GM19397 (cell line): ENCODE measurements at regions not wholly inside any gene's neighbourhood (a gene's known extent, or its start where the extent isn't known, plus 50 kb on each side); places are given as distances from the start of the nearest gene placed in this dataset.
"Not testable (repeated sequence)": the region's sequence is repeated elsewhere in the genome, so short reads cannot be mapped to it uniquely, and the experiment has no call there.

Source experiments
- ATAC-seq: cut with Tn5 transposase; IDR thresholded peaks from one replicate; pipeline ENCODE4 v1.9.1; 2021; ENCODE audit warnings: mild to moderate bottlenecking, moderate library complexity; ENCODE audit not compliant: unreplicated experiment

GRCh38 chr18:60067426-60068210 is 167.8 kb downstream of the PMAIP1 start:
- ATAC-seq: no peak

- no peak for ATAC-seq
Measured at GRCh38 chr18:60066219-60066975, 166.6 kb downstream of the PMAIP1 start.

GRCh38 chr18:60064271-60064670 is 164.5 kb downstream of the PMAIP1 start:
- ATAC-seq: no peak

GRCh38 chr18:60062831-60063230 is 163.0 kb downstream of the PMAIP1 start:
- ATAC-seq: not testable (repeated sequence)

GRCh38 chr18:60062396-60062795 is 162.6 kb downstream of the PMAIP1 start:
- ATAC-seq: no peak

- no peak for ATAC-seq
Measured at GRCh38 chr18:60060578-60060977, 160.8 kb downstream of the PMAIP1 start.

GRCh38 chr18:60060026-60060425 is 160.2 kb downstream of the PMAIP1 start:
- no peak for ATAC-seq

- ATAC-seq: no peak
Measured at GRCh38 chr18:60059216-60059615, 159.4 kb downstream of the PMAIP1 start.

GRCh38 chr18:60053747-60054304 is 154.0 kb downstream of the PMAIP1 start:
- no peak for ATAC-seq

GRCh38 chr18:60050821-60051220 is 151.0 kb downstream of the PMAIP1 start:
- ATAC-seq: no peak

- no peak for ATAC-seq
Measured at GRCh38 chr18:60049172-60049571, 149.4 kb downstream of the PMAIP1 start.

- ATAC-seq: no peak
Measured at GRCh38 chr18:60047556-60047955, 147.8 kb downstream of the PMAIP1 start.

- ATAC-seq: no peak
Measured at GRCh38 chr18:60044290-60045006, 144.7 kb downstream of the PMAIP1 start.

- ATAC-seq: no peak
Measured at GRCh38 chr18:60040971-60041370, 141.2 kb downstream of the PMAIP1 start.

GRCh38 chr18:60038731-60039130 is 138.9 kb downstream of the PMAIP1 start:
- no peak for ATAC-seq

- no peak for ATAC-seq
Measured at GRCh38 chr18:60027397-60027796, 127.6 kb downstream of the PMAIP1 start.

- no peak for ATAC-seq
Measured at GRCh38 chr18:60024857-60025256, 125.1 kb downstream of the PMAIP1 start.

- no peak for ATAC-seq
Measured at GRCh38 chr18:60024345-60024744, 124.5 kb downstream of the PMAIP1 start.

GRCh38 chr18:60022671-60023276 is 123.0 kb downstream of the PMAIP1 start:
- no peak for ATAC-seq

- no peak for ATAC-seq
Measured at GRCh38 chr18:60021556-60021955, 121.8 kb downstream of the PMAIP1 start.
